ENCODE measurements at regions not wholly inside any gene's neighbourhood (a gene's known extent, or its start where the extent isn't known, plus 50 kb on each side); places are given as distances from the start of the nearest gene placed in this dataset.

DNA sequence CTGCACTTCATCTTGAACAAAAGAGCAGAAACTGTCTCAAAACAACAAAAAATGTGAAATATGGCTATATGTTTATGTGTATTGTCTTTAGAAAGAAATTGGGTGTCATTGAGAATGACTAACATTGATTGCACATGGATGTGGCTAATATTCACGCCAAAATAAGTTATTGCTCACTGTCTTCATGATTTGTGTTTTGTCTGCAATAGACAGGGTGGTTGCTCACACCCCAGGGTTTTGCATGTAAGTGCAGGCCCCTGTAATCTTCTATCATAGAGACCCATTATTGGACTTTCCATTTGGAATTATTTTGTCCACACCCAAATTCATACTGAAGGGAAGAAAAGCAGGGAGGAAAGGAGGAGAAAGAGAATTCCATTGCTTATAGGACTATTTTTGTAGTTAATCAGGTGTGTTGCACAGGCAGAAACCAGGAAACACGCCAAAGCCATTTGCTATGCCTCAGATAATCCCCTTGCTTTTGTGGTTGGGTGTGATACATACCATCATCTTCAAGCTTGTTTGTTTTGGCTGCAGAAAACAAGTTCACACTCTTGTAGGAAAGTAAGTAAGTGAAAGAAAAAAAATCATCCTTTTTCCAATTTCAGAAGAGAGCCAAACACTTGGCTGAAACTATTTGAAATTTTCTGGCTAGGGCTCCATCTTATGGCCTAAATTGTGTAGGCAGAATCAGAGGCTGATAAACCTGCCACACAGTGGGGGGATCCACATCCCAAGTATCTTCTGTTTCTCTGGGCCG, 214.1 kb downstream of the COL12A1 start:
- no peak overlapping the region for H3K4me3 ChIP-seq (ENCODE audit: low read depth in 1 of 2, low read length in 2 of 2)
- H3K9ac ChIP-seq (ENCODE audit: low read depth in 1 of 2, low read length in 2 of 2), result no peak overlapping the region
- H3K27me3 ChIP-seq (ENCODE audit: control insufficient read depth in 1 of 2, insufficient read depth in 2 of 2, low read length in 2 of 2), result no peaks in the 10 kb centered on the region
- no peaks in the 10 kb centered on the region for H3K4me1 ChIP-seq (ENCODE audit: control insufficient read depth in 1 of 2, insufficient read depth in 2 of 2, low read length in 2 of 2)
- H3K9me3 ChIP-seq (ENCODE audit: control insufficient read depth in 1 of 2, low read length in 2 of 2), result no peaks in the 10 kb centered on the region
- no peaks in the 10 kb centered on the region for H3K36me3 ChIP-seq (ENCODE audit: control insufficient read depth in 1 of 2, insufficient read depth in 2 of 2, low read length in 2 of 2)
- no peak overlapping the region for H3K27ac ChIP-seq (ENCODE audit: low read depth, low read length)

GRCh38 chr6:74979065-74979766, 226.6 kb downstream of the COL12A1 start:
- Histone ChIP-seq H3K9ac (ENCODE audit: low read depth in 1 of 2, low read length in 2 of 2) (no peak overlapping the region), H3K4me1 (ENCODE audit: control insufficient read depth in 1 of 2, insufficient read depth in 2 of 2, low read length in 2 of 2) (no peaks in the 10 kb centered on the region), H3K9me3 (ENCODE audit: control insufficient read depth in 1 of 2, low read length in 2 of 2) (no peaks in the 10 kb centered on the region), H3K27ac (ENCODE audit: low read depth, low read length) (no peak overlapping the region), H3K27me3 (ENCODE audit: control insufficient read depth in 1 of 2, insufficient read depth in 2 of 2, low read length in 2 of 2) (no peaks in the 10 kb centered on the region), H3K4me3 (ENCODE audit: low read depth in 1 of 2, low read length in 2 of 2) (no peak overlapping the region), H3K36me3 (ENCODE audit: control insufficient read depth in 1 of 2, insufficient read depth in 2 of 2, low read length in 2 of 2) (no peaks in the 10 kb centered on the region)

GRCh38 chr6:74976701-74977100, 229.2 kb downstream of the COL12A1 start:
- H3K9ac ChIP-seq (ENCODE audit: low read depth in 1 of 2, low read length in 2 of 2), result no peak overlapping the region
- H3K27me3 ChIP-seq (ENCODE audit: control insufficient read depth in 1 of 2, insufficient read depth in 2 of 2, low read length in 2 of 2), result no peaks in the 10 kb centered on the region
- H3K4me3 ChIP-seq (ENCODE audit: low read depth in 1 of 2, low read length in 2 of 2), result no peak overlapping the region
- H3K4me1 ChIP-seq (ENCODE audit: control insufficient read depth in 1 of 2, insufficient read depth in 2 of 2, low read length in 2 of 2), result no peaks in the 10 kb centered on the region
- no peak overlapping the region for H3K27ac ChIP-seq (ENCODE audit: low read depth, low read length)
- no peaks in the 10 kb centered on the region for H3K36me3 ChIP-seq (ENCODE audit: control insufficient read depth in 1 of 2, insufficient read depth in 2 of 2, low read length in 2 of 2)
- H3K9me3 ChIP-seq (ENCODE audit: control insufficient read depth in 1 of 2, low read length in 2 of 2), result no peaks in the 10 kb centered on the region

GRCh38 chr6:74976026-74976425, 229.8 kb downstream of the COL12A1 start:
- Histone ChIP-seq H3K9me3 (ENCODE audit: control insufficient read depth in 1 of 2, low read length in 2 of 2) (no peaks in the 10 kb centered on the region), H3K4me3 (ENCODE audit: low read depth in 1 of 2, low read length in 2 of 2) (no peak overlapping the region), H3K27ac (ENCODE audit: low read depth, low read length) (no peak overlapping the region), H3K27me3 (ENCODE audit: control insufficient read depth in 1 of 2, insufficient read depth in 2 of 2, low read length in 2 of 2) (no peaks in the 10 kb centered on the region), H3K4me1 (ENCODE audit: control insufficient read depth in 1 of 2, insufficient read depth in 2 of 2, low read length in 2 of 2) (no peaks in the 10 kb centered on the region), H3K9ac (ENCODE audit: low read depth in 1 of 2, low read length in 2 of 2) (no peak overlapping the region), H3K36me3 (ENCODE audit: control insufficient read depth in 1 of 2, insufficient read depth in 2 of 2, low read length in 2 of 2) (no peaks in the 10 kb centered on the region)

DNA sequence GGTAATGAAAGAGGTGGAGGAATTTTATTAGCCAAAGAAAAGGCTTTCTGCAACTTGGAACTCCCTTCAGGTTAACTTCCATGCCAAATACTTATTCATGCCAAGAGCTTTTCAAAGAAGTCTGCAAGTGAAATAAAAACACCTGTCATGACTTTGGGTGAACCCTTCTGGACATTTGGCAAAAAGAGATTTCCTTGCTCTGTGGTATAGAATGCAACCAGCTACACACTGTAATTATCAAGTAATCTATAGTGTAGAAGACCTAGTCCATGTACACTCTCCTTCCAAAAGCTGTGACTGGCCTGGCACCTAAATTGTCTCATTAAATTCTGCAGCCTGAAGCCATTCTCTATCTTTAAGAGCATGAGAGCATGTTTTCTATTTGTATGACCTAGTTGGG, 232.3 kb downstream of the COL12A1 start:
- Histone ChIP-seq H3K9ac (ENCODE audit: low read depth in 1 of 2, low read length in 2 of 2) (no peak overlapping the region), H3K27ac (ENCODE audit: low read depth, low read length) (no peak overlapping the region), H3K4me3 (ENCODE audit: low read depth in 1 of 2, low read length in 2 of 2) (no peak overlapping the region), H3K4me1 (ENCODE audit: control insufficient read depth in 1 of 2, insufficient read depth in 2 of 2, low read length in 2 of 2) (no peaks in the 10 kb centered on the region), H3K27me3 (ENCODE audit: control insufficient read depth in 1 of 2, insufficient read depth in 2 of 2, low read length in 2 of 2) (no peaks in the 10 kb centered on the region), H3K9me3 (ENCODE audit: control insufficient read depth in 1 of 2, low read length in 2 of 2) (no peaks in the 10 kb centered on the region), H3K36me3 (ENCODE audit: control insufficient read depth in 1 of 2, insufficient read depth in 2 of 2, low read length in 2 of 2) (no peaks in the 10 kb centered on the region)

GRCh38 chr6:74971633-74972032, 234.2 kb downstream of the COL12A1 start:
- Histone ChIP-seq H3K9me3 (ENCODE audit: control insufficient read depth in 1 of 2, low read length in 2 of 2) (no peaks in the 10 kb centered on the region), H3K4me1 (ENCODE audit: control insufficient read depth in 1 of 2, insufficient read depth in 2 of 2, low read length in 2 of 2) (no peaks in the 10 kb centered on the region), H3K9ac (ENCODE audit: low read depth in 1 of 2, low read length in 2 of 2) (no peak overlapping the region), H3K36me3 (ENCODE audit: control insufficient read depth in 1 of 2, insufficient read depth in 2 of 2, low read length in 2 of 2) (no peaks in the 10 kb centered on the region), H3K27me3 (ENCODE audit: control insufficient read depth in 1 of 2, insufficient read depth in 2 of 2, low read length in 2 of 2) (no peaks in the 10 kb centered on the region), H3K27ac (ENCODE audit: low read depth, low read length) (no peak overlapping the region), H3K4me3 (ENCODE audit: low read depth in 1 of 2, low read length in 2 of 2) (no peak overlapping the region)

DNA sequence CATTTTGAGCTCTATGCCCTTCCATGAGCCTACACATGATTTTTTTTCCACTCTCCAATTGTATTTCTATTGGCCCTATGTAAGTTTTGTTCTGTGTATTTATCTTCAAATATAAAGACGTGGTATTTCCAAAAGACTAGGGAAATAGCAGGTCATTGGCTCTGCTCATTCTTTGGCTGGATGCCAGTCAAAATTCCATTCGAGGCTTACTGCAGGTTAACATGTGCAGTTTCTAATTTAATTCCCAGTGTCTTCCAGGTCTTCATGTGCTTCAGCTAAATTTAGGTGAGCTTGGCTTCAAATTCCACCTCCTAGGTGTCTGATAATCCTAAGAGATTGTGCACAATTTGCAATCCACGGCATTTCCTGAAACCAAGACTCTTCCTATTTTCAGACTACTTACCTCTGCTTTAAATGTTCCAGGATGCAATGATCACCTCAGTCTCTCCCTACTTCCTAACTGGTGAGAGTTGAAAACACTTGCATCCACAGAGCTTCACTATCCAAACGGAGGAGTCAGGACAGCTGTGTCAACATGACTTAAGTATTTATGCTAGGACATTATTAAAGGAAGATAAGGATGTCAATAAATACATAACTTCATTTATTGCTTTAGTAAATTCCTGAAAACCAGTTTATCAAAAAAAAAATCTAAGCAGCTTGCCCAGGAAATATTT, 236.1 kb downstream of the COL12A1 start:
- Histone ChIP-seq H3K27ac (ENCODE audit: low read depth, low read length) (no peak overlapping the region), H3K9ac (ENCODE audit: low read depth in 1 of 2, low read length in 2 of 2) (no peak overlapping the region), H3K36me3 (ENCODE audit: control insufficient read depth in 1 of 2, insufficient read depth in 2 of 2, low read length in 2 of 2) (no peaks in the 10 kb centered on the region), H3K27me3 (ENCODE audit: control insufficient read depth in 1 of 2, insufficient read depth in 2 of 2, low read length in 2 of 2) (no peaks in the 10 kb centered on the region), H3K4me3 (ENCODE audit: low read depth in 1 of 2, low read length in 2 of 2) (no peak overlapping the region), H3K9me3 (ENCODE audit: control insufficient read depth in 1 of 2, low read length in 2 of 2) (no peaks in the 10 kb centered on the region), H3K4me1 (ENCODE audit: control insufficient read depth in 1 of 2, insufficient read depth in 2 of 2, low read length in 2 of 2) (no peaks in the 10 kb centered on the region)

- no peaks in the 10 kb centered on the region for H3K27me3 ChIP-seq (ENCODE audit: control insufficient read depth in 1 of 2, insufficient read depth in 2 of 2, low read length in 2 of 2)
- no peaks in the 10 kb centered on the region for H3K4me1 ChIP-seq (ENCODE audit: control insufficient read depth in 1 of 2, insufficient read depth in 2 of 2, low read length in 2 of 2)
- H3K9me3 ChIP-seq (ENCODE audit: control insufficient read depth in 1 of 2, low read length in 2 of 2), result no peaks in the 10 kb centered on the region
- no peak overlapping the region for H3K27ac ChIP-seq (ENCODE audit: low read depth, low read length)
- no peaks in the 10 kb centered on the region for H3K36me3 ChIP-seq (ENCODE audit: control insufficient read depth in 1 of 2, insufficient read depth in 2 of 2, low read length in 2 of 2)
- no peak overlapping the region for H3K4me3 ChIP-seq (ENCODE audit: low read depth in 1 of 2, low read length in 2 of 2)
- no peak overlapping the region for H3K9ac ChIP-seq (ENCODE audit: low read depth in 1 of 2, low read length in 2 of 2)
Observed at GRCh38 chr6:74967821-74968220, 238.0 kb downstream of the COL12A1 start.

DNA sequence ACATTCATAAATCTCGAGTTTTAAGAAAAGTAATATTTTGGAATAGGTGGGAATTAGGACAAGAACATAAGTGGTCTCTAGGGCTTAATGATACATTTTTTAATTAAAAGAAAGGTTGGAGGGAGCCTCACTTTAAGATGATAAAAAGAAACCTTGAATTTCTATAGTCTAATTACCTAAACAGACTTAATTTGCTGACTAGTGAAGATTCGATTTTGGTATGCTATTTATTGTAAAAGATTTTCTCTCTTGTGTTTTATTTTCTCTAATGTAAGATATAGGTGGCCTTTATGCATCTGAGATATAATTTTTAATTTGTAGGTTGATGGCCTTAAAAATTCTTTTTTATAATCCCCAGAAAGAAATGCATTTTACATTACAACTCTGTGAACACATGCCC, 239.1 kb downstream of the COL12A1 start:
- Histone ChIP-seq H3K4me3 (ENCODE audit: low read depth in 1 of 2, low read length in 2 of 2) (no peak overlapping the region), H3K27me3 (ENCODE audit: control insufficient read depth in 1 of 2, insufficient read depth in 2 of 2, low read length in 2 of 2) (no peaks in the 10 kb centered on the region), H3K9me3 (ENCODE audit: control insufficient read depth in 1 of 2, low read length in 2 of 2) (no peaks in the 10 kb centered on the region), H3K4me1 (ENCODE audit: control insufficient read depth in 1 of 2, insufficient read depth in 2 of 2, low read length in 2 of 2) (no peaks in the 10 kb centered on the region), H3K36me3 (ENCODE audit: control insufficient read depth in 1 of 2, insufficient read depth in 2 of 2, low read length in 2 of 2) (no peaks in the 10 kb centered on the region), H3K9ac (ENCODE audit: low read depth in 1 of 2, low read length in 2 of 2) (no peak overlapping the region), H3K27ac (ENCODE audit: low read depth, low read length) (no peak overlapping the region)

GRCh38 chr6:74964871-74965441, 240.9 kb downstream of the COL12A1 start:
- Histone ChIP-seq H3K27ac (ENCODE audit: low read depth, low read length) (no peak overlapping the region), H3K4me3 (ENCODE audit: low read depth in 1 of 2, low read length in 2 of 2) (no peak overlapping the region), H3K36me3 (ENCODE audit: control insufficient read depth in 1 of 2, insufficient read depth in 2 of 2, low read length in 2 of 2) (no peaks in the 10 kb centered on the region), H3K4me1 (ENCODE audit: control insufficient read depth in 1 of 2, insufficient read depth in 2 of 2, low read length in 2 of 2) (no peaks in the 10 kb centered on the region), H3K9ac (ENCODE audit: low read depth in 1 of 2, low read length in 2 of 2) (no peak overlapping the region), H3K27me3 (ENCODE audit: control insufficient read depth in 1 of 2, insufficient read depth in 2 of 2, low read length in 2 of 2) (no peaks in the 10 kb centered on the region), H3K9me3 (ENCODE audit: control insufficient read depth in 1 of 2, low read length in 2 of 2) (no peaks in the 10 kb centered on the region)
